ENCODE measurements at regions not wholly inside any gene's neighbourhood (a gene's known extent, or its start where the extent isn't known, plus 50 kb on each side); places are given as distances from the start of the nearest gene placed in this dataset.

DNA sequence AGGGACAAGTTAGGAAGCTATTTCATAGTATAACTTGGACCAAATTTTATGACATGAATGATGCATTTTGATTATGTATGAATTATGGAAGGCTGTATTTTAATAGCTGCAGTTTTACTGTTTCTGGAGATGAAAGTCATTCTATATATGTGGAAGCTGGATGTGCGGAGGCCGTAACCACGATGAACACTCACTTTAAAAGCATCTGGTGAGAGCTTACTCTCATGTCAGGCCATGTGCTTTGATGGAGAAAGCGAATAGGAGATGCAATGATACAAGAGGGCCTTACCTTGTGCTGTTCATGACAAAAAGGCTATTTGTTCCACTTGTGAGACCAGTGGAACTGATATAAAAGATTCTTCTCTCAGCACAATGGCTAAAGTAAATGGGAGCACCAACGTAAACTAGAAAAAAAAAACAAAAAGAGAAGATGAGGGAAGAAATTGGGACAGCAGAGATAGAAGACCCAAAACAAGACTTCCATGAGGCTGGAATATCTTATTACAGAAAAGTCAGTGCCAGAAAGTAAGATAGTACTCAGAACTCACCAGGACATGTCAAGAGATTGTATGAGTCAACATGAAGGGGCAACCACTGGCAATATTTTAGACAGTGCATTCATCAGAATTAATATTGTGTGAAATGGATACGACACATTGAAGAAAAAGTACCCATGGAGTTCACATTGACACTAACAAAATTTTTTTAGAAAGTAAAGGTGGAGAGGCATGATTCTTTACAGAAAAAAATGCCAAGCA lies 63.3 kb upstream of the GAB1 start:
- H3K4me3 ChIP-seq (ENCODE audit: low read depth in 1 of 3, low read length in 3 of 3): no peak overlapping the region
- H3K27me3 ChIP-seq (ENCODE audit: control insufficient read depth in 3 of 3, insufficient read depth in 3 of 3, low read length in 3 of 3): no peaks in the 10 kb centered on the region
- no peak overlapping the region for H3K27ac ChIP-seq (ENCODE audit: low read depth in 1 of 3, low read length in 2 of 3)
- no peak for DNase-seq
- H3K36me3 ChIP-seq (ENCODE audit: control insufficient read depth in 3 of 3, insufficient read depth in 2 of 3, low read depth in 1 of 3, low read length in 3 of 3): no peaks in the 10 kb centered on the region
- H3K9me3 ChIP-seq (ENCODE audit: control insufficient read depth in 2 of 2, insufficient read depth in 1 of 2, low read depth in 1 of 2, low read length in 1 of 2): peaks cover 0 to 5% of the 10 kb centered on the region in 2 donors
- no peaks in the 10 kb centered on the region for H3K4me1 ChIP-seq (ENCODE audit: control insufficient read depth in 3 of 3, insufficient read depth in 2 of 3, low read depth in 1 of 3, low read length in 2 of 3)
- FAIRE-seq: no peak
- 92 to 95% (median 94%) methylated on average over 6 of the region's 6 CpGs for WGBS, 3 donors

DNA sequence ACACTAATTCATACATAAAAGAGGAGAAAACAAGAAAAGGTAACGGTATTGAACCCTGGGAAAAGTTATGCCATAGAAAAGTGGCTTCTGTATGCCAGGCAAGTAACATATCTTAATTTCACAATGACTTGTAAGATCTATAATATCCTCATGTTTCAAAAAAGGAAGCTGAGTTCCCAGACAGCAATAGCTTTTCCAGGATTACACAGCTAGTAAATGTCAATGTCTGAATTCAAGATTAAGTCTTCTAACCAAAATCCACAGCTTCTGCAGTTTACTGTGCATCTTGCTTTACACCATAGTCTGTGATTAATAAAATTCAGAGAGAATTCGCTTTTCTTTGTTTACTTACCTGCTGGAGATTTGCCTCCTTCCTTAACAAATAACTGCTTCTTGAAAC lies 55.8 kb upstream of the GAB1 start:
- FAIRE-seq: no peak
- DNase-seq: no peak
- H3K36me3 ChIP-seq (ENCODE audit: control insufficient read depth in 3 of 3, insufficient read depth in 2 of 3, low read depth in 1 of 3, low read length in 3 of 3): no peaks in the 10 kb centered on the region
- no peak overlapping the region for H3K4me3 ChIP-seq (ENCODE audit: low read depth in 1 of 3, low read length in 3 of 3)
- H3K27me3 ChIP-seq (ENCODE audit: control insufficient read depth in 3 of 3, insufficient read depth in 3 of 3, low read length in 3 of 3): no peaks in the 10 kb centered on the region
- 74 to 91% (median 76%) methylated on average over 2 of the region's 2 CpGs for WGBS, 3 donors
- H3K4me1 ChIP-seq (ENCODE audit: control insufficient read depth in 3 of 3, insufficient read depth in 2 of 3, low read depth in 1 of 3, low read length in 2 of 3): no peaks in the 10 kb centered on the region
- no peak overlapping the region for H3K27ac ChIP-seq (ENCODE audit: low read depth in 1 of 3, low read length in 2 of 3)
- no peaks in the 10 kb centered on the region for H3K9me3 ChIP-seq (ENCODE audit: control insufficient read depth in 2 of 2, insufficient read depth in 1 of 2, low read depth in 1 of 2, low read length in 1 of 2)

DNA sequence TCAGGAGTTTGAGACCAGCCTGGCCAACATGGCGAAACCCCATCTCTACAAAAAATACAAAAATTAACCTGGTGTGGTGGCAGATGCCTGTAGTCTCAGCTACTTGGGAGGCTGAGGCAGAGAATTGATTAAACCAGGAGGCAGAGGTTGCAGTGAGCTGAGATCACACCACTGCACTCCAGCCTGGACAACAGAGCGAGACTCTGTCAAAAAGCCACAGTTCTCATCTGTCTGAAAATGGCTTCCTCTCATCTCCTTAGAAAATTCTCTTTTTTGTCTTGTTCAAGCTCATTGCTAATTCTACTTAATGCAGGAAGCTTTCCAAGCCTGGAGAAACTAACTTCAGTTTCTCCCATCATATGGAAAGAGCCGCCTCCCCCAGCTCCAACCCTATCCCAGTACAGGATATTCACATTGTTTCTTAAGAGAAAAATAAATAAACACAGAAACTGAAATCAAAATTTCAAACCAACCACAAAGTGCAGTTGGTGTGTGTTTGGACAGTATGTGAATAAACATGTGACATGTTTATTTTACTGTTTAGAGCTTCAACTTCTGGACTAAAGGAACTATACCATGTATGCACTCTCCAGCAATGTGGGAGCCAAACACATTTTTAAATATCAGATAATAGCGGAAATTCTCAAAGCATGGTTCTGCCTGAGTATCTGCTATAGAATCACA lies 55.0 kb upstream of the GAB1 start:
- DNase-seq (peak in 1 of 2 donors; percentile 15), FAIRE-seq (no peak)
- H3K36me3 ChIP-seq (ENCODE audit: control insufficient read depth in 3 of 3, insufficient read depth in 2 of 3, low read depth in 1 of 3, low read length in 3 of 3): no peaks in the 10 kb centered on the region
- WGBS, 3 donors: 76 to 91% (median 82%) methylated on average over 4 of the region's 4 CpGs
- H3K4me1 ChIP-seq (ENCODE audit: control insufficient read depth in 3 of 3, insufficient read depth in 2 of 3, low read depth in 1 of 3, low read length in 2 of 3): no peaks in the 10 kb centered on the region
- no peaks in the 10 kb centered on the region for H3K27me3 ChIP-seq (ENCODE audit: control insufficient read depth in 3 of 3, insufficient read depth in 3 of 3, low read length in 3 of 3)
- H3K4me3 ChIP-seq (ENCODE audit: low read depth in 1 of 3, low read length in 3 of 3): no peak overlapping the region
- no peaks in the 10 kb centered on the region for H3K9me3 ChIP-seq (ENCODE audit: control insufficient read depth in 2 of 2, insufficient read depth in 1 of 2, low read depth in 1 of 2, low read length in 1 of 2)
- peak overlapping the region in 1 of 3 donors; percentile 54 for H3K27ac ChIP-seq (ENCODE audit: low read depth in 1 of 3, low read length in 2 of 3)

DNA sequence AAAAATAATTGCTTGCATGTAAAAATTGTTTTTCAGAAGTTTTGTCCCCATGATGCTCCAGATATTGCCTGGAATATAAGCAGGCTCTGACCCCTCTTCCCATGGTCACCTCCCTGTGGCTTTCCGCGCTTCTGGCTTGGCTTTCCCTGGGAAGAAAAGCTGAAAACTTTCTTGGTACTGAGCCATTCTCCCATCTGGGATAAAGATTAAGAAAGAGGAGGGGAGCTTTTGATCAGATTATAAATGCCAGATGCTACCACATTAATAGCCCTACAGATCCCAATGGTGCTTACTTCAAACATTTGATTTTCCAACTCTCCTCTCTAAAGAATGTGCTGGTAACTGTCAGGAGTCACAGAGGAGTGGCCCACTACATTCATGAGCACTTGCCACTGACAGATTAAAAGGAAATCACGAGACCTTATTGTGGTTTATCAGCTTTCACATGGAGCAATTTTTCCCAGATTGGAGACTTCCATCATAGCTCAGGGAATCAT lies 54.4 kb upstream of the GAB1 start:
- Histone ChIP-seq H3K4me1 (ENCODE audit: control insufficient read depth in 3 of 3, insufficient read depth in 2 of 3, low read depth in 1 of 3, low read length in 2 of 3) (no peaks in the 10 kb centered on the region), H3K27ac (ENCODE audit: low read depth in 1 of 3, low read length in 2 of 3) (peak overlapping the region in 1 of 3 donors; percentile 44), H3K36me3 (ENCODE audit: control insufficient read depth in 3 of 3, insufficient read depth in 2 of 3, low read depth in 1 of 3, low read length in 3 of 3) (no peaks in the 10 kb centered on the region), H3K27me3 (ENCODE audit: control insufficient read depth in 3 of 3, insufficient read depth in 3 of 3, low read length in 3 of 3) (no peaks in the 10 kb centered on the region), H3K9me3 (ENCODE audit: control insufficient read depth in 2 of 2, insufficient read depth in 1 of 2, low read depth in 1 of 2, low read length in 1 of 2) (no peaks in the 10 kb centered on the region), H3K4me3 (ENCODE audit: low read depth in 1 of 3, low read length in 3 of 3) (no peak overlapping the region)
- 52 to 76% (median 66%) methylated on average over 3 of the region's 3 CpGs for WGBS, 3 donors
- DNase-seq: peak in 1 of 2 donors; percentile 8
- FAIRE-seq: no peak

- WGBS, 3 donors: 65 to 75% (median 67%) methylated on average over 2 of the region's 2 CpGs
- DNase-seq (no peak), FAIRE-seq (no peak)
- H3K27ac ChIP-seq (ENCODE audit: low read depth in 1 of 3, low read length in 2 of 3): no peak overlapping the region
- H3K9me3 ChIP-seq (ENCODE audit: control insufficient read depth in 2 of 2, insufficient read depth in 1 of 2, low read depth in 1 of 2, low read length in 1 of 2): no peaks in the 10 kb centered on the region
- no peaks in the 10 kb centered on the region for H3K36me3 ChIP-seq (ENCODE audit: control insufficient read depth in 3 of 3, insufficient read depth in 2 of 3, low read depth in 1 of 3, low read length in 3 of 3)
- H3K27me3 ChIP-seq (ENCODE audit: control insufficient read depth in 3 of 3, insufficient read depth in 3 of 3, low read length in 3 of 3): no peaks in the 10 kb centered on the region
- no peak overlapping the region for H3K4me3 ChIP-seq (ENCODE audit: low read depth in 1 of 3, low read length in 3 of 3)
- H3K4me1 ChIP-seq (ENCODE audit: control insufficient read depth in 3 of 3, insufficient read depth in 2 of 3, low read depth in 1 of 3, low read length in 2 of 3): no peaks in the 10 kb centered on the region
Measured at GRCh38 chr4:143285696-143286437, 50.8 kb upstream of the GAB1 start.

GRCh38 chr4:143286701-143287571 lies 49.7 kb upstream of the GAB1 start:
- no peaks in the 10 kb centered on the region for H3K4me1 ChIP-seq (ENCODE audit: control insufficient read depth in 3 of 3, insufficient read depth in 2 of 3, low read depth in 1 of 3, low read length in 2 of 3)
- H3K36me3 ChIP-seq (ENCODE audit: control insufficient read depth in 3 of 3, insufficient read depth in 2 of 3, low read depth in 1 of 3, low read length in 3 of 3): no peaks in the 10 kb centered on the region
- 50 to 75% (median 74%) methylated on average over 7 of the region's 7 CpGs for WGBS, 3 donors
- H3K27me3 ChIP-seq (ENCODE audit: control insufficient read depth in 3 of 3, insufficient read depth in 3 of 3, low read length in 3 of 3): no peaks in the 10 kb centered on the region
- H3K27ac ChIP-seq (ENCODE audit: low read depth in 1 of 3, low read length in 2 of 3): no peak overlapping the region
- no peaks in the 10 kb centered on the region for H3K9me3 ChIP-seq (ENCODE audit: control insufficient read depth in 2 of 2, insufficient read depth in 1 of 2, low read depth in 1 of 2, low read length in 1 of 2)
- no peak for FAIRE-seq
- no peak overlapping the region for H3K4me3 ChIP-seq (ENCODE audit: low read depth in 1 of 3, low read length in 3 of 3)
- DNase-seq: no peak
